IMR-90 (cell line): ENCODE measurements at regions not wholly inside any gene's neighbourhood (a gene's known extent, or its start where the extent isn't known, plus 50 kb on each side); places are given as distances from the start of the nearest gene placed in this dataset.

Experiments
- ATAC-seq: fragments of 200-7000 bp; cut with Tn5 transposase; 2 replicates; pipeline ENCODE4 v1.9.1; 2020; ENCODE audit warnings: low read depth, mild to moderate bottlenecking, moderate library complexity
- BruUV-seq: library from RNA; stranded (reverse); fragments of 400-500 nt; replicated peaks from 2 replicates; lab custom pipeline; 2021; lab: Mats Ljungman, UMichigan
- CTCF ChIA-PET: fragments of 300-600 bp; formaldehyde crosslinking; extraction: SDS; loops from one replicate; lab custom pipeline; 2021; ENCODE audit warnings: antibody characterized with exemption; lab: Yijun Ruan, JAX
- POLR2A ChIA-PET: fragments of 300-600 bp; sonication (Branson Sonifier 250); formaldehyde crosslinking; loops from one replicate; lab custom pipeline; 2022; ENCODE audit warnings: antibody characterized with exemption; ENCODE audit not compliant: unreplicated experiment; lab: Charles Lee
- DNase-seq: peaks from one replicate; pipeline ENCODE4 v3.0.0; 2013
- H2AFZ ChIP-seq: replicated peaks from 2 replicates; pipeline ENCODE3; 2013; ENCODE audit warnings: low read length, mild to moderate bottlenecking; ENCODE audit not compliant: poor library complexity
- H2AK5ac ChIP-seq: 2 replicates; pipeline ENCODE4 v1.6.1; 2013; ENCODE audit warnings: low read depth, low read length, inconsistent platforms
- H2AK9ac ChIP-seq: replicated peaks from 2 replicates; pipeline ENCODE3; 2013; ENCODE audit warnings: mild to moderate bottlenecking, low read depth, low read length, moderate library complexity; ENCODE audit not compliant: poor library complexity
- H2BK120ac ChIP-seq: 2 replicates; pipeline ENCODE4 v1.6.1; 2013; ENCODE audit warnings: low read depth, low read length, inconsistent platforms
- H2BK15ac ChIP-seq: 3 replicates; pipeline ENCODE4 v1.6.1; 2013; ENCODE audit warnings: low read depth, low read length, inconsistent platforms
- H2BK20ac ChIP-seq: 2 replicates; pipeline ENCODE4 v1.6.1; 2013; ENCODE audit warnings: low read depth, mild to moderate bottlenecking, inconsistent platforms, low read length, moderate library complexity
- H2BK5ac ChIP-seq: 2 replicates; pipeline ENCODE4 v1.6.1; 2013; ENCODE audit warnings: mild to moderate bottlenecking, low read depth, low read length, inconsistent platforms; ENCODE audit not compliant: poor library complexity, severe bottlenecking
- H3K14ac ChIP-seq: replicated peaks from 2 replicates; pipeline ENCODE4 v1.6.1; 2013; ENCODE audit warnings: low read depth, low read length, inconsistent platforms
- H3K18ac ChIP-seq: 2 replicates; pipeline ENCODE4 v1.6.1; 2013; ENCODE audit warnings: low read depth, low read length, control low read depth
- H3K23ac ChIP-seq: 2 replicates; pipeline ENCODE4 v1.6.1; 2013; ENCODE audit warnings: low read depth, low read length, inconsistent platforms
- H3K27ac ChIP-seq: 2 replicates; pipeline ENCODE4 v1.5.1; 2013; ENCODE audit warnings: mild to moderate bottlenecking, control low read depth, low read length; ENCODE audit not compliant: insufficient read depth
- H3K27me3 ChIP-seq: 2 replicates; pipeline ENCODE4 v1.6.1; 2013; ENCODE audit warnings: low read length; ENCODE audit not compliant: control insufficient read depth, insufficient read depth
- H3K36me3 ChIP-seq: 2 replicates; pipeline ENCODE4 v1.6.1; 2013; ENCODE audit warnings: low read length, mixed read lengths; ENCODE audit not compliant: control insufficient read depth, insufficient read depth
- H3K4ac ChIP-seq: 2 replicates; pipeline ENCODE4 v1.6.1; 2013; ENCODE audit warnings: low read depth, low read length, inconsistent platforms
- H3K4me1 ChIP-seq: 2 replicates; pipeline ENCODE4 v1.6.1; 2013; ENCODE audit warnings: low read length, mixed read lengths; ENCODE audit not compliant: control insufficient read depth, insufficient read depth
- H3K4me2 ChIP-seq: 2 replicates; pipeline ENCODE4 v1.6.1; 2013; ENCODE audit warnings: low read depth, mild to moderate bottlenecking, control low read depth, low read length, moderate library complexity
- H3K4me3 ChIP-seq: 2 replicates; pipeline ENCODE4 v1.5.1; 2013; ENCODE audit warnings: low read depth, mild to moderate bottlenecking, control low read depth, low read length, moderate library complexity; ENCODE audit not compliant: insufficient read depth
- H3K56ac ChIP-seq: 2 replicates; pipeline ENCODE4 v1.6.1; 2013; ENCODE audit warnings: low read length, inconsistent platforms; ENCODE audit not compliant: insufficient read depth; ENCODE audit errors: extremely low read depth
- H3K79me1 ChIP-seq, 2 experiments: 2 replicates each; pipeline ENCODE4 v1.6.1; 2013; ENCODE audit warnings: low read length in 2 of 2, inconsistent platforms in 1 of 2, low read depth in 1 of 2
- H3K9ac ChIP-seq: 2 replicates; pipeline ENCODE4 v1.6.1; 2013; ENCODE audit warnings: low read depth, low read length, control low read depth
- H3K9me1 ChIP-seq: 2 replicates; pipeline ENCODE4 v1.6.1; 2013; ENCODE audit warnings: low read length, inconsistent platforms; ENCODE audit not compliant: insufficient read depth
- H3K9me3 ChIP-seq: 2 replicates; pipeline ENCODE4 v1.6.1; 2013; ENCODE audit warnings: low read length; ENCODE audit not compliant: control insufficient read depth, insufficient read depth
- H4K20me1 ChIP-seq: 2 replicates; pipeline ENCODE4 v1.6.1; 2013; ENCODE audit warnings: low read length, inconsistent platforms; ENCODE audit not compliant: insufficient read depth
- H4K5ac ChIP-seq: 2 replicates; pipeline ENCODE4 v1.6.1; 2013; ENCODE audit warnings: mild to moderate bottlenecking, low read depth, low read length, control low read depth
- H4K8ac ChIP-seq, 2 experiments: 2 replicates each; pipeline ENCODE4 v1.6.1; 2013; ENCODE audit warnings: low read depth in 2 of 2, low read length in 2 of 2, control low read depth in 1 of 2, inconsistent platforms in 1 of 2
- H4K91ac ChIP-seq: 2 replicates; pipeline ENCODE4 v1.6.1; 2013; ENCODE audit warnings: low read depth, low read length, inconsistent platforms; ENCODE audit not compliant: insufficient read depth
- BHLHE40 ChIP-seq: fragments of 150-350 bp; IDR thresholded peaks from 2 replicates; pipeline ENCODE4 v1.6.1; 2016; ENCODE audit warnings: mild to moderate bottlenecking, low read depth, low read length
- ELK1 ChIP-seq: fragments of 150-350 bp; IDR thresholded peaks from 2 replicates; pipeline ENCODE4 v1.6.1; 2016; ENCODE audit warnings: low read depth, mild to moderate bottlenecking, low read length, moderate library complexity, borderline replicate concordance
- FOS ChIP-seq: fragments of 150-350 bp; IDR thresholded peaks from 2 replicates; pipeline ENCODE4 v1.6.1; 2016; ENCODE audit warnings: low read depth, low read length
- MAFK ChIP-seq: IDR thresholded peaks from 2 replicates; pipeline ENCODE4 v1.6.1; 2012; ENCODE audit warnings: low read depth, low read length, improper control_type of control experiment
- MXI1 ChIP-seq: IDR thresholded peaks from 2 replicates; pipeline ENCODE4 v1.6.1; 2012; ENCODE audit warnings: low read depth, mild to moderate bottlenecking, low read length, moderate library complexity, borderline replicate concordance
- NFE2L2 ChIP-seq: fragments of 150-350 bp; IDR thresholded peaks from 2 replicates; pipeline ENCODE4 v1.6.1; 2016; ENCODE audit warnings: low read depth, mild to moderate bottlenecking, low read length
- POLR2A ChIP-seq: IDR thresholded peaks from 2 replicates; pipeline ENCODE4 v1.6.1; 2012; ENCODE audit warnings: mild to moderate bottlenecking, low read depth, low read length
- RAD21 ChIP-seq: IDR thresholded peaks from 2 replicates; pipeline ENCODE4 v1.6.1; 2012; ENCODE audit warnings: low read length, improper control_type of control experiment
- RCOR1 ChIP-seq: IDR thresholded peaks from 2 replicates; pipeline ENCODE4 v1.6.1; 2012; ENCODE audit warnings: mild to moderate bottlenecking, low read length, improper control_type of control experiment; ENCODE audit not compliant: insufficient replicate concordance
- USF2 ChIP-seq: fragments of 150-350 bp; IDR thresholded peaks from 2 replicates; pipeline ENCODE4 v1.6.1; 2017; ENCODE audit warnings: mild to moderate bottlenecking, antibody characterized with exemption, low read length, low read depth
- whole genome bisulfite sequencing, 2 experiments: methylation state at CpG; one replicate each; pipeline versions ENCODE4 v1.1.5 to v1.1.7; 2013; ENCODE audit warnings: missing lambda C conversion rate in 2 of 2; ENCODE audit not compliant: insufficient read length in 1 of 2; ENCODE audit errors: extremely low coverage in 2 of 2; 5-methylcytosine and 5-hydroxymethylcytosine counted together
- dilution Hi-C: fragments of 300-500 bp; cut with HindIII; formaldehyde crosslinking; loops from one replicate; pipeline ENCODE4 v1.14.3; 2018; ENCODE audit warnings: low sequenced_read_pairs; ENCODE audit not compliant: unreplicated experiment
- in situ Hi-C: fragments of 300-500 bp; cut with MboI; formaldehyde crosslinking; loops from 3 replicates; pipeline ENCODE4 v1.14.3; 2019; ENCODE audit warnings: low sequenced_read_pairs, inconsistent platforms, mixed read lengths
- intact Hi-C: fragments of 100-400 bp; cut with micrococcal nuclease; formaldehyde crosslinking; loops from 2 replicates; pipeline ENCODE4 v1.10.0; 2022

GRCh38 chr5:3957658-3958057 lies 362.0 kb downstream of the IRX1 start:
- H3K18ac ChIP-seq: no peak overlapping the region
- DNase-seq (no peak), ATAC-seq (no peak)
- H3K23ac ChIP-seq: no peak overlapping the region
- no peak overlapping the region for H4K91ac ChIP-seq
- H3K9me1 ChIP-seq: no peaks in the 10 kb centered on the region
- H3K79me1 ChIP-seq: no peaks in the 10 kb centered on the region
- H2BK5ac ChIP-seq: no peak overlapping the region
- no peak overlapping the region for H3K27ac ChIP-seq
- no peak overlapping the region for H3K4ac ChIP-seq
- H2BK15ac ChIP-seq: no peak overlapping the region
- peaks cover 43% of the 10 kb centered on the region for H3K9me3 ChIP-seq
- H2AK5ac ChIP-seq: no peak overlapping the region
- H3K4me2 ChIP-seq: no peak overlapping the region
- no peak overlapping the region for H2BK120ac ChIP-seq
- peak overlapping the region; percentile 44 for H2AFZ ChIP-seq
- no peaks in the 10 kb centered on the region for H3K36me3 ChIP-seq
- no peak overlapping the region for H3K4me3 ChIP-seq
- no peak overlapping the region for H4K5ac ChIP-seq
- ChIA-PET CTCF (no interaction called here), POLR2A (no interaction called here)
- dilution Hi-C loops (no loop called here), in situ Hi-C loops (no loop called here), intact Hi-C loops (no loop called here)
- no peaks in the 10 kb centered on the region for H3K27me3 ChIP-seq
- H4K20me1 ChIP-seq: no peaks in the 10 kb centered on the region
- WGBS, 2 experiments: 54% methylated on average over 4 of the region's 7 CpGs; no CpG with 5 or more reads in 1 of the 2 experiments
- no peaks in the 10 kb centered on the region for H3K4me1 ChIP-seq
- no peak overlapping the region for H2AK9ac ChIP-seq
- no peak overlapping the region for H4K8ac ChIP-seq
- H3K56ac ChIP-seq: no peak overlapping the region
- no TSS peak for BruUV-seq
- H3K14ac ChIP-seq: no peak overlapping the region
- TF ChIP-seq BHLHE40 (no peak), RAD21 (no peak), MXI1 (no peak), NFE2L2 (no peak), USF2 (no peak), ELK1 (no peak), RCOR1 (no peak), FOS (no peak), POLR2A (no peak), MAFK (no peak)
- no peak overlapping the region for H3K9ac ChIP-seq
- no peak overlapping the region for H2BK20ac ChIP-seq
